Uterus (tissue), 3 donors: ENCODE measurements at regions not wholly inside any gene's neighbourhood (a gene's known extent, or its start where the extent isn't known, plus 50 kb on each side); places are given as distances from the start of the nearest gene placed in this dataset.
"Not testable (repeated sequence)": the region's sequence is repeated elsewhere in the genome, so short reads cannot be mapped to it uniquely, and the experiment has no call there.

Experiments
- DNase-seq, 2 donors: peaks; one replicate each; pipeline ENCODE4 v3.0.0-alpha.2; 2019 to 2020
- H3K27ac ChIP-seq, 2 donors: fragments of 200-600 bp; sonication (generic); 1 replicate in 1 of 2; 2 replicates in 1 of 2; pipeline ENCODE4 v1.5.1; 2016 to 2018
- H3K27me3 ChIP-seq, 2 donors: fragments of 200-600 bp; sonication (generic); one replicate each; pipeline ENCODE4 v1.5.1; 2018 to 2019; ENCODE audit warnings: control low read depth in 1 of 2
- H3K36me3 ChIP-seq, 2 donors: fragments of 200-600 bp; sonication (generic); one replicate each; pipeline ENCODE4 v1.5.1; 2019; ENCODE audit warnings: control low read depth in 1 of 2
- H3K4me1 ChIP-seq, 2 donors: fragments of 200-600 bp; sonication (generic); one replicate each; pipeline ENCODE4 v1.5.1; 2018 to 2019; ENCODE audit warnings: control low read depth in 1 of 2
- H3K4me3 ChIP-seq, 2 donors: fragments of 200-600 bp; sonication (generic); 1 replicate in 1 of 2; 2 replicates in 1 of 2; pipeline ENCODE4 v1.5.1; 2018 to 2019; ENCODE audit warnings: mild to moderate bottlenecking in 1 of 2
- H3K9me3 ChIP-seq, 2 donors: fragments of 200-600 bp; sonication (generic); one replicate each; pipeline ENCODE4 v1.5.1; 2019; ENCODE audit warnings: control low read depth in 1 of 2
- POLR2A ChIP-seq, 2 donors: fragments of 450-650 bp; IDR thresholded peaks; one replicate each; pipeline ENCODE4 v1.6.1; 2016; ENCODE audit warnings: antibody characterized with exemption in 2 of 2, mild to moderate bottlenecking in 1 of 2, moderate library complexity in 1 of 2
- intact Hi-C: fragments of 100-400 bp; cut with DNase I; formaldehyde crosslinking; loops from one replicate; pipeline ENCODE4 v1.15.1; 2023; ENCODE audit warnings: low total_unique reads
- TF ChIP-seq, protein P1 (sequence below), 4 experiments: fragments of 200-600 bp in 2 of 4; fragments of 450-650 bp in 2 of 4; sonication (generic) in 2 of 4; IDR thresholded peaks; one replicate each; pipeline ENCODE4 v1.5.1; 2016 to 2019; ENCODE audit warnings: antibody characterized with exemption in 4 of 4, mild to moderate bottlenecking in 2 of 4, moderate library complexity in 1 of 4
- donor health status: DM: yes; HTN: yes; CAD: no.

DNA sequence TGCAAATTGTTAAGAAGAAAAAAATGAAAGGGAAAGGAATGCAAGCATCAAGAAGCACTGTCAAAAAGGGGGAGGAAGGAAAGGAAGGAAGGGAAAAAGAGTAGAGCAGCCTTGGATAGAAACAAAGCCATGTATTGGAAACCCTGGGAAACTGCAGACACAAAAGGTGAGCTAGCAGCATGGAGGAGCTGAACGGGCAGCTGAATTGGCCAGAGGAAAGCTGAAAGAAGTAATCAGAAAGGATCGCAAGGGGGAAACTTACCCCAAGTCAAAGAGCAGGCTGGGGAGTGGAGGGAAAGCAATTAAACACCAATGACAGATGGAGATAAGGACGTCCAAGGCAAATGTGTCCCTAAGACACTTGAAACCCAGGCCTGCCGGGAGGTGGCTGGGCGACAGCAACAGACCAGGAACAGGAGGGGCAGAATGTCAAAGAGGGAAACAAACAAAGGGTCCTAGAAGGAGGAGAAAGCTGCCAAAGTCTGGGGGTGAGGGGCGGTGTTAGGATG lies 93.8 kb upstream of the SVIL start:
- peak overlapping the region; percentile 56 to 99 for H3K27ac ChIP-seq
- TF ChIP-seq, protein P1, sequence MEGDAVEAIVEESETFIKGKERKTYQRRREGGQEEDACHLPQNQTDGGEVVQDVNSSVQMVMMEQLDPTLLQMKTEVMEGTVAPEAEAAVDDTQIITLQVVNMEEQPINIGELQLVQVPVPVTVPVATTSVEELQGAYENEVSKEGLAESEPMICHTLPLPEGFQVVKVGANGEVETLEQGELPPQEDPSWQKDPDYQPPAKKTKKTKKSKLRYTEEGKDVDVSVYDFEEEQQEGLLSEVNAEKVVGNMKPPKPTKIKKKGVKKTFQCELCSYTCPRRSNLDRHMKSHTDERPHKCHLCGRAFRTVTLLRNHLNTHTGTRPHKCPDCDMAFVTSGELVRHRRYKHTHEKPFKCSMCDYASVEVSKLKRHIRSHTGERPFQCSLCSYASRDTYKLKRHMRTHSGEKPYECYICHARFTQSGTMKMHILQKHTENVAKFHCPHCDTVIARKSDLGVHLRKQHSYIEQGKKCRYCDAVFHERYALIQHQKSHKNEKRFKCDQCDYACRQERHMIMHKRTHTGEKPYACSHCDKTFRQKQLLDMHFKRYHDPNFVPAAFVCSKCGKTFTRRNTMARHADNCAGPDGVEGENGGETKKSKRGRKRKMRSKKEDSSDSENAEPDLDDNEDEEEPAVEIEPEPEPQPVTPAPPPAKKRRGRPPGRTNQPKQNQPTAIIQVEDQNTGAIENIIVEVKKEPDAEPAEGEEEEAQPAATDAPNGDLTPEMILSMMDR (IDR thresholded peaks at IDR 0.05): no peak
- no peak for TF ChIP-seq POLR2A (IDR thresholded peaks at IDR 0.05)
- peaks cover 0 to 13% of the 10 kb centered on the region in 2 donors for H3K4me1 ChIP-seq
- no peaks in the 10 kb centered on the region for H3K36me3 ChIP-seq
- intact Hi-C loops: no loop called here
- H3K9me3 ChIP-seq: no peaks in the 10 kb centered on the region
- DNase-seq: no peak
- no peak overlapping the region for H3K4me3 ChIP-seq
- H3K27me3 ChIP-seq: no peaks in the 10 kb centered on the region

DNA sequence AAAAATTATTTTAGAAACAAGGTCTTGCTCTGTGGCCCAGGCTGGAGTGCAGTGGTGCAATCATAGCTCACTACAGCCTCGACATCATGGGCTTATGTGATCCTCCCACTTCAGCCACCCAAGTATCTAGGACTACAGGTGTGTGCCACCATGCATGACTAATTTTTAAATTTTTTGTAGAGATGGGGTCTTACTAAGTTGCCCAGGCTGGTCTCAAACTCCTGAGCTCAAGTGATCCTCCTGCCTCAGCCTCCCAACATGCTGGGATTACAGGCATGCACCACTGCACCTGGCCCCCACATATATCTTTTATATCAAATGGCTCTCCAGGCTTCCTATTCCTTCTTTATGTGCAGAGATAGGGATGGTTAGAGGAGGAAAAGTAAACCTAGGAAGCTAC lies 91.2 kb upstream of the SVIL start:
- peaks cover 6 to 13% of the 10 kb centered on the region in 2 donors for H3K4me1 ChIP-seq
- H3K4me3 ChIP-seq, intact Hi-C loops, DNase-seq, H3K27me3 ChIP-seq, H3K36me3 ChIP-seq, H3K9me3 ChIP-seq: not testable (repeated sequence)
- H3K27ac ChIP-seq: peak overlapping the region; percentile 70 to 99

DNA sequence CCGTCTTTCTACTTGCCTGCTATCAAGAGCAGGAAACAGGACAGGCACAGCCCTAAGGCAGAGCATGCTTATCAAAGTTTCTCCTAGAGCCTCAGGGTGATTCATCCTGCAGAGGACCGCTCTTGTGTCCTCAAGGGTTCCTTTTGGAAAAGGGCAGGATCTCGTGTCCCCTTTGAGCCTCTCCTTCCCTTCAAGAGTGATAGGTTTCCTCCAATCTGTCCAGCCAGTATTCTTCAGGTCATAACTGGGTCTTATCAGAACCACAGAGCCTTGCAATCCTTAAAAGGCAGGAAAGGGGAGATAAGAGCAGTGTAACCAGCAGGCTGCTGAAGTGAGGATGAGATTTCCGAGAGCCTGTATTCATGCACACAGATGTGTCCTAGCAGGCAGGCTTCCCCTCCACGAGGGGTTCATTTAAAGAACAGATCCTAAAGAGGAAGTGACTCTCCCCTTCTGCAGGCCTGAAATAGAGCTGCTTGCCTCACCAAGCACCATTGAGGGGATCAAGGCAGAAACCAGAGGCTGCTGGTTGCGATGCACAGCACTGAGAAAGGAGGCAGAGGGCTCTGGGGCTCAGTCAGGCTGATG lies 90.5 kb upstream of the SVIL start:
- H3K27ac ChIP-seq: peak overlapping the region; percentile 70 to 99
- no peak overlapping the region for H3K4me3 ChIP-seq
- H3K36me3 ChIP-seq: no peaks in the 10 kb centered on the region
- intact Hi-C loops: no loop called here
- DNase-seq: no peak
- H3K4me1 ChIP-seq: peaks cover 6 to 13% of the 10 kb centered on the region in 2 donors
- peaks cover 0 to 2% of the 10 kb centered on the region in 2 donors for H3K9me3 ChIP-seq
- TF ChIP-seq POLR2A (IDR thresholded peaks at IDR 0.05): no peak
- TF ChIP-seq, protein P1 (IDR thresholded peaks at IDR 0.05): no peak
- no peaks in the 10 kb centered on the region for H3K27me3 ChIP-seq

DNA sequence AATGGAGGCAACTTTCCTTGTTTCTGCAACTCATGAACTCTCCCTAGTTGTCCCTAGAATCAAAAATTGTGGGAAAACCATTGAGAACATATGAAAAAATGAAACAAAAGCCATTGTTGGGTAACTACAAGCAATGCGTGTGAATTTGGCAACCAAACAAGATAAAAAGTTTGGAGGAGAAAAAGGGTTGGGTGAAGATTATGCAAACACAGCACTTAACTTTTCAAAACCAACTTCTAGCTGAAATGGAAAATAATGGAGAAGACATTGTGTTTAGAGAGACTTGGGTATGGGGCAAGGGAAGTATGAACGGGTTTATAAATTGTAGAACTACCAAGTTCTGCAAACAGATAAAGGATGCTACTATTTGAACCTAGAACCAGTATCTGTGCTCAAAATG lies 89.0 kb upstream of the SVIL start:
- H3K4me1 ChIP-seq: peaks cover 6 to 13% of the 10 kb centered on the region in 2 donors
- H3K36me3 ChIP-seq: no peaks in the 10 kb centered on the region
- peak overlapping the region; percentile 70 to 99 for H3K27ac ChIP-seq
- H3K27me3 ChIP-seq: no peaks in the 10 kb centered on the region
- no peak overlapping the region for H3K4me3 ChIP-seq
- no peak for DNase-seq
- TF ChIP-seq, protein P1 (IDR thresholded peaks at IDR 0.05): no peak
- TF ChIP-seq POLR2A (IDR thresholded peaks at IDR 0.05): no peak
- intact Hi-C loops: no loop called here
- H3K9me3 ChIP-seq: peaks cover 0 to 8% of the 10 kb centered on the region in 2 donors

DNA sequence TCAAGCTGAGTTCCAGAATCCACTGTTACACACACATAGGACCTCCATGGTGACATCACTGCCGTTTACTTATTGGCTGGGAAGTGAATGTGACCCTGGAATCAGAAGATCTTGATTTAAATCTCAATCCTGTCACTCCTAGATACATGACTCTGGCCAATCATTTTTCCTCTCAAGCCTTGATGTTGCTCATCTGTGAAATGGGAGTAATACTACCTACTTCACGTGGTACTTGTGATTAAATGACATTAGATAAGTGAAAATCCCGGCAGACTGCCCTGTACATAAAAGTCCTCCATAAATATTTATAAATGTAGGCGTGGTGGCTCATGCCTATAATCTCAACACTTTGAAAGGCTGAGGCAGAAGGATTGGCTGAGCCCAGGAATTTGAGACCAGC lies 88.0 kb upstream of the SVIL start:
- no peak for TF ChIP-seq POLR2A (IDR thresholded peaks at IDR 0.05)
- TF ChIP-seq, protein P1 (IDR thresholded peaks at IDR 0.05): no peak
- intact Hi-C loops: no loop called here

More for the DNA sequence above, 88.0 kb upstream of the SVIL start:
- no peak overlapping the region for H3K4me3 ChIP-seq
- no peaks in the 10 kb centered on the region for H3K27me3 ChIP-seq
- H3K4me1 ChIP-seq: peaks cover 6 to 7% of the 10 kb centered on the region in 2 donors
- peaks cover 0 to 8% of the 10 kb centered on the region in 2 donors for H3K9me3 ChIP-seq
- DNase-seq: peak in 1 of 2 donors; percentile 12
- no peaks in the 10 kb centered on the region for H3K36me3 ChIP-seq
- peak overlapping the region; percentile 70 to 99 for H3K27ac ChIP-seq
